K562 (cell line): ENCODE measurements at regions not wholly inside any gene's neighbourhood (a gene's known extent, or its start where the extent isn't known, plus 50 kb on each side); places are given as distances from the start of the nearest gene placed in this dataset.

ENCODE experiments used
- CSDE1 ChIP-seq, 2 experiments: fragments of 450-650 bp; IDR thresholded peaks; 2 replicates each; pipeline ENCODE4 v1.6.1; 2016; ENCODE audit warnings: mild to moderate bottlenecking in 1 of 2
- CXXC5 ChIP-seq: fragments of 250-450 bp; sonication (Bioruptor Pico); IDR thresholded peaks from 2 replicates; pipeline ENCODE4 v1.8.0; 2022; ENCODE audit warnings: inconsistent platforms, mild to moderate bottlenecking, moderate library complexity
- GTF2E2 ChIP-seq: fragments of 200-800 bp; sonication (Bioruptor generic); IDR thresholded peaks from 2 replicates; pipeline ENCODE4 v1.6.1; 2016; ENCODE audit warnings: missing genetic modification characterization, missing compliant biosample characterization
- KAT8 ChIP-seq: fragments of 450-650 bp; IDR thresholded peaks from 2 replicates; pipeline ENCODE4 v1.6.1; 2016; ENCODE audit warnings: low read depth, mild to moderate bottlenecking
- RAD51 ChIP-seq: fragments of 450-650 bp; IDR thresholded peaks from 2 replicates; pipeline ENCODE4 v1.7.1; 2016; ENCODE audit warnings: low read depth, mild to moderate bottlenecking, borderline replicate concordance
- SIN3B ChIP-seq: fragments of 450-650 bp; IDR thresholded peaks from 2 replicates; pipeline ENCODE4 v1.6.1; 2017; ENCODE audit warnings: low read depth, mild to moderate bottlenecking, moderate library complexity
- TOE1 ChIP-seq, 2 experiments: fragments of 450-650 bp in 1 of 2; sonication (generic) in 1 of 2; formaldehyde crosslinking in 1 of 2; IDR thresholded peaks; 2 replicates each; pipeline versions ENCODE4 v1.7.1 to v1.8.0; 2016 to 2022; ENCODE audit warnings: borderline replicate concordance in 2 of 2, mild to moderate bottlenecking in 2 of 2, antibody characterized with exemption in 1 of 2, inconsistent platforms in 1 of 2, low read depth in 1 of 2, missing genetic modification reagents in 1 of 2, moderate library complexity in 1 of 2
- UBTF ChIP-seq, 2 experiments: IDR thresholded peaks; 2 replicates each; pipeline ENCODE4 v1.6.1; 2012; ENCODE audit warnings: improper control_type of control experiment in 2 of 2, low read depth in 2 of 2, low read length in 2 of 2, borderline replicate concordance in 1 of 2
- USF1 ChIP-seq: sonication (generic); formaldehyde crosslinking; IDR thresholded peaks from 2 replicates; pipeline ENCODE4 v1.9.0; 2022; ENCODE audit warnings: mild to moderate bottlenecking, missing genetic modification reagents
- ZNF280B ChIP-seq: fragments of 250-450 bp; sonication (Bioruptor Pico); IDR thresholded peaks from 2 replicates; pipeline ENCODE4 v1.5.1; 2021; ENCODE audit warnings: mild to moderate bottlenecking
- ZNF384 ChIP-seq: IDR thresholded peaks from 2 replicates; pipeline ENCODE4 v1.6.1; 2012; ENCODE audit warnings: low read depth, low read length, improper control_type of control experiment

- TF ChIP-seq USF1 (CRISPR knock-in tag), result peak; percentile 37; the same call in 1 of the 2 replicates
- no peak for TF ChIP-seq CSDE1 (IDR thresholded peaks at IDR 0.05)
- no peak for TF ChIP-seq UBTF (IDR thresholded peaks at IDR 0.05; ENCODE audit: borderline replicate concordance in 1 of 2, low read depth in 2 of 2, low read length in 2 of 2)
- TF ChIP-seq GTF2E2 (tag), result no peak
- peak; percentile 77; the same call in 1 of the 2 replicates for TF ChIP-seq TOE1 (IDR thresholded peaks at IDR 0.05; ENCODE audit: borderline replicate concordance)
- no peak for TF ChIP-seq TOE1 (CRISPR knock-in tag; IDR thresholded peaks at IDR 0.05; ENCODE audit: borderline replicate concordance, low read depth)
- no peak for TF ChIP-seq ZNF280B (CRISPR knock-in tag)
- TF ChIP-seq SIN3B, result no peak
- TF ChIP-seq CXXC5 (CRISPR knock-in tag), result 0 out of 2 replicates have a peak, but pooled peaks have one; percentile 21
- peak; percentile 73; the same call in 1 of the 2 replicates for TF ChIP-seq RAD51
- TF ChIP-seq KAT8, result no peak
- 0 out of 2 replicates have a peak, but pooled peaks have one; percentile 5 for TF ChIP-seq ZNF384
Observed at GRCh38 chr3:72577190-72577589, 271.1 kb downstream of the SHQ1 start (continued).
